ENCODE measurements at regions not wholly inside any gene's neighbourhood (a gene's known extent, or its start where the extent isn't known, plus 50 kb on each side); places are given as distances from the start of the nearest gene placed in this dataset.

DNA sequence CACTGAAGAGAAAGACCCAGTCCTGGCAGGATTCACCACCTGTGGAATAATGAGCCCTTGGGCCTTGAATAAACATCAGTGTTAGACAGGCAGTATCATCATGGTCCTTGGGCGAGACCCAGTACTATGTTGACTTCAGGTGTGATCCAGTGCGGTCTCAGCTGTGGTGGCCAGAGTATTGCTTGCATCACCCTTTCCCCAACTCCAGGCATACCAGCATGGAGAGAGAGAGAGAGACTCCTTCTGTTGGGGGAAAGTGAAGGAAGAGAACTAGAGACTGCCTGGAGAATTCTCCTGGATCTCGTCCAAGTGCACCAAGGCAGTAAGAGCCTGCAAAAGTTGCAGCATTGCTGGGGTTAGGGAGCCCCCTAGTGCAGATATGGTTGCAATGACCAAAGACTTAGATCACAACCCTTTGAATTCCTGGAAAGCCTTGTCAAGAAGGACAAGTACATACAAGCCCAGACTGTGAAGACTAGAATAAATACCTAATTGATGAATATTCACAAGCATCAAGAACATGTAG, 61.1 kb upstream of the VAMP7 start:
- TF ChIP-seq, protein P1, sequence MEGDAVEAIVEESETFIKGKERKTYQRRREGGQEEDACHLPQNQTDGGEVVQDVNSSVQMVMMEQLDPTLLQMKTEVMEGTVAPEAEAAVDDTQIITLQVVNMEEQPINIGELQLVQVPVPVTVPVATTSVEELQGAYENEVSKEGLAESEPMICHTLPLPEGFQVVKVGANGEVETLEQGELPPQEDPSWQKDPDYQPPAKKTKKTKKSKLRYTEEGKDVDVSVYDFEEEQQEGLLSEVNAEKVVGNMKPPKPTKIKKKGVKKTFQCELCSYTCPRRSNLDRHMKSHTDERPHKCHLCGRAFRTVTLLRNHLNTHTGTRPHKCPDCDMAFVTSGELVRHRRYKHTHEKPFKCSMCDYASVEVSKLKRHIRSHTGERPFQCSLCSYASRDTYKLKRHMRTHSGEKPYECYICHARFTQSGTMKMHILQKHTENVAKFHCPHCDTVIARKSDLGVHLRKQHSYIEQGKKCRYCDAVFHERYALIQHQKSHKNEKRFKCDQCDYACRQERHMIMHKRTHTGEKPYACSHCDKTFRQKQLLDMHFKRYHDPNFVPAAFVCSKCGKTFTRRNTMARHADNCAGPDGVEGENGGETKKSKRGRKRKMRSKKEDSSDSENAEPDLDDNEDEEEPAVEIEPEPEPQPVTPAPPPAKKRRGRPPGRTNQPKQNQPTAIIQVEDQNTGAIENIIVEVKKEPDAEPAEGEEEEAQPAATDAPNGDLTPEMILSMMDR (IDR thresholded peaks at IDR 0.05) = no peak
- TF ChIP-seq POLR2A (IDR thresholded peaks at IDR 0.05) = no peak

Data from ovary (tissue), 3 donors.